Activated CD4-positive, CD25-positive, alpha-beta regulatory T cell treated with anti-CD3 and anti-CD28 coated beads, Interleukin-2, amount 50 U/mL, for 24 hours (primary cell): ENCODE measurements at regions not wholly inside any gene's neighbourhood (a gene's known extent, or its start where the extent isn't known, plus 50 kb on each side); places are given as distances from the start of the nearest gene placed in this dataset.
"Not testable (repeated sequence)": the region's sequence is repeated elsewhere in the genome, so short reads cannot be mapped to it uniquely, and the experiment has no call there.

Experiments used
- ATAC-seq, 2 donors: fragments of 150-1000 bp; cut with Tn5 transposase; one replicate each; pipeline ENCODE4 v1.10.0; 2021; ENCODE audit warnings: mild to moderate bottlenecking in 1 of 2, moderate library complexity in 1 of 2

- no peak for ATAC-seq
These were observed 319.8 kb upstream of the NCKAP5 start for GRCh38 chr2:133888107-133888506.

DNA sequence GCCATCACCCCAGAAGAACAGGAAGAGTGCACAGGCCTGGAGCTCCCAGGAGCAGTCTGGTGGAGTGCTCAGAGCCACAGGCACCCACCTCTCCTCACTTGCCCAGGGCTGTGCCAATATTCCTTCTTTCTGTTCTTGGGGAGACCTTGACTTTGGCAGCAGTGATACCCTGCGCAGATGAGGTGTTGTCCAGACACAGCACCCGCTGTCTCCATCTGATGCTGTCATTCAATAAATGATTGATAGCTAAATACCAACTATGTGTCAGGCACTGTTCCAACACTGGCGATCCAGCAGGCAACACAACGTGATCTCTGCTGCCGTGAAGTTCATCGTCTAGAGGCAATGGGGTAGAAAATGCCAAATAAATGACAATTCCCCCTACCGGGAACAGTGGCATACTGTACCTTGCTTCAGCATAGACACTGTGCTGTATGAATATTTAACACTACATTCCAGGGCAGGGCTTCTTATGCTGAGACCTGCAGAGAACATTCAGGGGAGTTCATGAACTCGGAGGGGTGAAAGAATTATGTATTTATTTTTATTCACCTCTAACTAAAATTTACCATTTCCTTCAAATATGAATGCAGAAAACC, 320.5 kb upstream of the NCKAP5 start:
- no peak for ATAC-seq

DNA sequence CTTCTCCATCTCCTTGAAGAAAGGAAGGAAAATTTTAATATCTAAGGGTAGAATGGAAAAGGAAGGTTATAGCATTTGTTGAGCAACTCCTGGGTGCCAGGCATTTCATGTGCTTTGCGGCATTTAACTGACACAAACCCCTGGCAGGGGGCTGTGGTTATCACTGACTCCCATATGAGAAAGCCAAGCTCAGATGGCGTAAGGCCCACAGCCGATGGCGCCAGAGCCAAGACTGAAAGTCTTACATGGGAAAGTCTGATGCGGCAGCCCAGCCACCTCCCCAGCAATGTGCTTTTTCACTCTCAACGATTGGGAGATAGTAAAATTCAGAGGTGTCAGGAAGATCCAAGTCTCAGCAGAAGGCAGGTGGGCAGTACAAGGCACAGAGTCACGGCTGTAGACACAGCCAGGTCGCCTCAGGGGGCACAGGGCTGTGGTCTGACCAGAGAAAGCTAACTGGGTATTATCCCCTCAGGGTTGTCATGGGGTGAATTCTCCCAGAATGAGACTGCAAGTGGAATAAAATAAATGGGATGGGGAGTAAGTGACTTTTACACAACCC, 324.2 kb upstream of the NCKAP5 start:
- ATAC-seq: no peak

DNA sequence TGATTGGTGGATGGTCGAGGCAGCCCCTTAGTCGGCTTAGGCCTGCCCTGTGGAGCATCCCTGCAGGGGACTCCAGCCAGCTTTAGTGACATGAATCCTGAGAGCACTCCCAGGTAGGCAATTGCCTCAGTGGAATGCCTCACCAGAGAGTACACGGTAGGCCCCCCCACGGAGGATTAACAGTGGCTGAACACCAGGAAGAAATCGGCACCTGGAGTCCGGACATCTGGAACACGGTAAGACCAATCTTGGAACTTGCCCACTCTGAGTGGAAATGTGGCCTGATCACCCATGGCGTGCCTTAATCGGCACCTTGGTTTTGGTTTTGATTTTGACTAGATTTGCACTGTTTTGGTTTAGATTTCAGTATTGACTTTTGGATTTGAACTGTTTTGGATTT, 326.2 kb upstream of the NCKAP5 start:
- ATAC-seq: no peak

- not testable (repeated sequence) for ATAC-seq
These were observed 329.6 kb upstream of the NCKAP5 start for GRCh38 chr2:133897838-133898237.

GRCh38 chr2:133900909-133901308, 332.6 kb upstream of the NCKAP5 start:
- ATAC-seq: no peak

DNA sequence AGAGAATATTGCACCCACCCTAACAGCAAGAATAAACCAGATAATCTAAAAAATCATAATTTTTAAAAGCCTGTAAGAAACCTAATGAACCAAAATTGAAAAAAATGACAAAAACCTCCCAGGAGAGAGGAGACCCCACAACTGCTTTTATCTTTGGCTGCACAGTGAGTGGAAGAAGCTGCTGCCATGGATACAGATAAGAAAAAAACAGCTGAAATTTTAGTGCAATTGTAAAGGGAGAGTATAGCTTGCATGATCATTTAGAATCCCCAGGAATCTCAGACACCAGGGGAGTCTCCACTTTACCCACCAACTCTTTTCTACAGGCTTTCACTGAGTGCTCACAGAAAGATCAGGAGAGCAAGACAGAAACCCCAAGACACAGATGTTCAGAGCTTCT, 338.1 kb upstream of the NCKAP5 start:
- no peak for ATAC-seq

DNA sequence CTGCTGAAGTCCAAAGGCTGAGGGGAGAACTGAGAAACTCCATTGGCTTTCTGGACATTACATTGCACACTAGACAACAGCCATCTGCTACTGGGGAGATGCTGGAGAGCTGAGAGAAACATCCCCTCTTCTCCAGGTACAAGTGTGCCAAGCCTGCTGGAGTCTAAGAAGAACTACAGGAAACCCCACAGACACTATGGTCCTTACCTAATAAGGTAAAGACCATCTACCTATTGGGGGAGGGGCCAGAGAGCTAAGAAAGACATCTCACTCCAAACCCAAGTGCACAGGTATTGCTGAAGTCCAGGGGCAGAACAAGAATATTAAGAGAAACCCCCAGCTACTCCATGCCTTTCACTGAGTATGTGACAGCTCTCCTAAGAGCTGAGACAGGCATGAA, 338.7 kb upstream of the NCKAP5 start:
- no peak for ATAC-seq

GRCh38 chr2:133908171-133908570, 339.9 kb upstream of the NCKAP5 start:
- ATAC-seq: no peak

GRCh38 chr2:133918141-133918540, 335.7 kb upstream of the MGAT5 start:
- ATAC-seq: no peak

- no peak for ATAC-seq
These were observed 334.6 kb upstream of the MGAT5 start for GRCh38 chr2:133919285-133919684.

DNA sequence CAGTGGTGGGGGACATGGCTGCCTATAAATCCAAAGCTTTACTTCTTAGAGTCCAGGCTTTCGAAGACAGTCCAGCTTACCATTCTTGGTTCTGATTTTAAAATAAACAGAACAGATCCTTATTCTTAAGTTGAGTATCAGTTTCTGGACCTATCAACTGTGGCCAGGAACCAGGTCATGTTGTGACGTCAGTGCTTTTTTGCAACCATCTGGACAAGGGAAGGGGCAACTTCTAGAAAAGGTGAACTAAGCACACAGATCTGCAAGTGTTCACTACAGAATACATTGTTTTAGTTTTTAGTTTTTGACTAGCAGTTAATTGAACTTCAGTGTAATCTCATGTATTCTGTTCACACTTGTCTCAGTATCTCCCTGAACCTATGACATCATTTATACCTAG, 326.0 kb upstream of the MGAT5 start:
- no peak for ATAC-seq

- no peak for ATAC-seq
These were observed 317.8 kb upstream of the MGAT5 start for GRCh38 chr2:133936096-133936495.

DNA sequence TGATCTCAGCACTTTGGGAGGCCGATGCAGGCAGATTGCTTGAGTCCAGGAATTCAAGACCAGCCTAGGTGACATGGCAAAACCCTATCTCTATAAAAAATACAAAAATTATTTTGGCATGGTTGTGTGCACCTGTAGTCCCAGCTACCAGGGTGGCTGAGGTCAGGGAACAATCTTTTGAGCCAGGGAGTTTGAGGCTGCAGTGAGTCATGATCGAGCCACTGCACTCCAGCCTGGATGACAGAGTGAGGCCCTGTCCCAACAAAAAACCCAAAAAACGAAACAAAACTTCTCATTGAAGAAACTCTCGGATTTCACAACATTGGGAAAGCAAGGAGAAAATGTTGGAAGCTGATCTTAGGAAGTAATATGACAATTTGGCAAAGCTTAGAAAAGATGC, 317.3 kb upstream of the MGAT5 start:
- ATAC-seq: no peak

DNA sequence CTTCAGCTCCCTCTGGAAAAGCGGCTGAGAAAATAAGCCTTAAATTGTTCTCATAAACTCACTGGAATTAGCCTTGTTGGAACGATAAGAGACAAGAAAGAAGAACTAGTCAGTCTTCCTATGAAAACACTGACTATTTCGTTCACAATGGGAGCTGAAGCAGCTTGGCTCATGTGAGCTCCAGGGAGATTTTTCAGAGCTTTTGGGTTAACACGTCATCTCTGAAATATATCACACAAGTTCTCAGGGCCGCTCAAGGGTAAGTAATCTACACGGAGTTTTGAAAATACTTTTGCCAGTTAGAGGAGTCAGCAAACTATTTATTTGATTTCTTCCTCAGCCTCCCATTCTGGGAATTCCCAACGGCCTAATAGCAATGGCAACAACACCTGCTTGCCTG, 316.2 kb upstream of the MGAT5 start:
- no peak for ATAC-seq

GRCh38 chr2:133940134-133940533, 313.7 kb upstream of the MGAT5 start:
- ATAC-seq: no peak

DNA sequence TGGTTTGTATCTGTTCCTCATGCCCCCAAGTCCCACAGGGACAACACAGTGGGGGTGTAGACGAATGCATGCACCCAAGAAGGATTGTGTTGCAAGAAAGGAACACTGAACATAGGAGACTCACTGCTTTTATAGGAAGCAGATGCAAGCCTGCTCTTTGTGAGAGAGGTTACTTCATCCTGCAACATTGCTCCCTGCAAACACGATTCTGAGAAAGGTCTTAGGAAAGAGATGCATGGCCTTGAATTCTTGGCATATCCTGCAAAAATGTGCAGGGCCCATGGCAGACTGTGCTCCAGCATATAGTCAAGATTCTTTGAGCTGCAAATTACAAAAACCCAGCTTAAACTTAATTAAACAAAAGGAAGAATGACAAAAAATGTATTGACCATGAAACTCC, 312.2 kb upstream of the MGAT5 start:
- no peak for ATAC-seq

DNA sequence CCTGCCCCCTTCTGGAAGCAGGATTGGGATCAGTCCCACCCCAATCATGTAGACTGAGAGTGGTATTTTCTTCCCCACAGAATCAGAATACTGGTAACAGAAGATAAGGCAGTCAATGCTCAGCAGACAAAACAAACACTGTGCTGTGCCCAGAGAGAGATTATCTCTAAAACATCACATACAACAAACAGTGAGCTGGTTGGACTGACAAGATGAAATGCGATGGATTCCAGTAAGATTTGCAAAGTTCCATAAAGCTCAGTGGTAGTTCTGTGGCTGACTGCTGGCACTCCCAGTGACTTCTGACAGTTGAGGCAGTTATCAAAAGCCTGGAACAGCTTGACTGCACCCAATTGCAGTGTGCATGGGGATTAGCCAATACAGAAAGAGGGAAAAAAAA, 311.5 kb upstream of the MGAT5 start:
- no peak for ATAC-seq

DNA sequence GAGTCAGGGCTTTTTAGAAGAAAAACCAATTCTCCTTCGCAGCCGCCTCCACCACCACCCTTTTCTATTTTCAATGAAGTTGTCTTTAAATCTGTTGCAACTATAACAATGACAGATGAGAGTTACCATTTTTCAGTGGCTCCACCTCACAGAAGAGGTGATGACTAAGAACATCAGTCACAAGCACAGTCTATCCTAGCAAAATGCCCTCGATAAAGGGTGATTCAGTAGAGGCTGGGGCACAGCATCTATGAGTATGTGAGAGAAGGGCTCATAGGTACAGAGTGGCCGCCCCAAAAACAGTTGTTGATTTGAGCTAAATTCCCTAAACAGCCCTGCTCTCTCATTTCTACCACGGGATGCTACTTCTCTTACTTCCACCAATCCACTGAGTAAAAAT, 310.8 kb upstream of the MGAT5 start:
- ATAC-seq: no peak

DNA sequence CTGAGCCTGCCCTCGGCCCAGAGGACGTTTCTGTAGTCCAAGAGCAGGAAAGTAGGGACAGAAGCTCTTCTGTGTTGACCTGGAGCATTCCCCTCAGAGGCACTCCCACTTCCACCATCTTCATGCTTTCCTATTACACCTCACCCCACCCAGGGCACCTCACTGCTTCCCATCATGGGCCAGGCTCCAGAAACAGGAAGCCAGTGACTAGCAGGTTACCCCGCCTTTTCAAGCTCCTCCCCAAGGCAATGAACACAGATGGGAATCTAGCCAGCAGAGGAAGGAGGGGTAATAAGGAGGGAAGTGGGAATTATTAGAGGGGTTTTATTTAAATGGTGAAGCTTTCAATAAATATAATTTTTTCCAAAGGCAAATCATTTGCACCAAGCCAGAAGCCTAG, 308.8 kb upstream of the MGAT5 start:
- no peak for ATAC-seq

DNA sequence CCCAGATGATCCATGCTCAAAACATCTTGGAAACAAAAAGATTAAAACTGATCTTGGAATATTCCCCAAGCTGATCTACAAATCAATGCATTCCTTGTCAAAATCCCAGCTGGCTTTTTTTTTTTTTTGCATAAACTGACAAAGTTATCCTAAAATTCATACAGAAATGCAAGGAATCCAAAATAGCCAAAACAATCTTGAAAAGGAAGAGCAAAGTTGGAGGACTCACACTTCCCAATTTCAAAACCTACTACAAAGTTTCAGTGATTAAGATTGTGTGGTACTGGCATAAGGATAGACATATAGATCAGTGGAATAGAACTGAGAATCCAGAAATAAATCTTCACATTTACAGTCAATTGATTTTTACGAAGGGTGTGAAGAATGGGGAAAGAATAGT, 306.8 kb upstream of the MGAT5 start:
- no peak for ATAC-seq

DNA sequence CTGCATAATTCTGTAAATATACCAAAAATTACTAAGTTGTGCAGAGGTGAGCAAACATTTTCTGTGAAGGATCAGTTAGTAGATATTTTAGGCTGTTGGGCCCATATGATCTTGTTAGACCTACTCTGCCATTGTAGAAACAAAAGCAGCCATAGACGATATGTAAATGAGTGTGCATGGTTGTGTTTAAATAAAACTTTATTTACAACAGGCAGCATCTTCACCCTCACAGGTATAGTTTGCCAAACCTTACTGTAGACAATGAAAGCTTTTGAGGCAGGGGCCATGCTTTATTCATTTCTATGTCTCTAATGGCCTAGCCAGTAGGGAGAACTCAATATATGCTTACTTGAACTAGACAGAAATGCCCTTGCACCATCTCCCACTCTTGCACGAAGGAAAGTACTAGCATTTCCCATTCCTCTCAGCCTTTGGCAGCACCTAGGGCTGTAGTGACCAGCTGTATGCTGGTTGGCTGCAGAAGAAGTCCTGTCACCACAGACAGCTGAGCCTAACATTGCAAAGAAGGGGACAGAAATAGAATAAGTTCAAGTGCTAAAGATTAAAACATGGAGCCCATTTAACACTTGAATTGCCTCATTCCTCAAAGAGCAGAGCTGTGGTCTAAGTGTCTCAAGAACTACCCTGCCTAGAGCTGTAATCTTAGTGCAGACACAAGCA, 305.1 kb upstream of the MGAT5 start:
- ATAC-seq: no peak

DNA sequence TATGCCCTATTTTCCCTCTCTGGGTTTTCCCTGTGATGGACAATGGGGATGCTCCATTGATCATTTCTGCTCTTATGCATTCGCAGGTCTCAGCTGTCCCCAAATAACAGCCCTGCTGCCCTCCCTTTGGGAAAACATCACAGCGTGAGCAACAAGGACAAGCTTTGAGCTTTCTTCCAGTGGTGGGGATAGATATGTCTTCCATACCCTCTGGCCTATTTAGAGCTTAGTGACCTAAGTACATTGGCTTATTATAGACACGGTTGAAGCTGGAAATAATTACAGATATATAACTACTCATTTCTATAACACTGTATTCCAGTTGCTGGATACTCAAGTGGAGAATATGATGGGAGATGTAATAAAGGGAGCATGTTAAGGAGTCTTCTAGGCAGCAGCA, 304.3 kb upstream of the MGAT5 start:
- ATAC-seq: no peak

DNA sequence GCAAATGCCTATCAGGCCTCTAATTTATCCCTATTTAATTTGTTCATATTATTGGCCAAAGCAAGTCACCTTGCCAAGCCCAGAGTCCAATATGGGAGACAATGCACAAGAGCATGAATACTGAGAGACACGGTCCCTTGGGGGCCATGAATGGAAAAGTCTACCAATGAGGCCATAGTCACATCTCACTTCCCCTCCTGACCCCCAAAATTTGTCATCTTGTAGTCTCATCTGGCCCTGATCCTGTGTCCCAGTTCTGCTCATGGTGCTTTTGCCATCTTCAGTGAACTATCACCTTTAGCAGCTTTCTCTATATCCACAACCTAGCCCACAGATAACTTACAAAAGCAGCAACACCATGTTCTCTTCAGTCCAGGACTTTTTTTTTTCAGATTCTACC, 302.7 kb upstream of the MGAT5 start:
- ATAC-seq: peak in 1 of 2 donors; percentile 7

- no peak for ATAC-seq
These were observed 301.5 kb upstream of the MGAT5 start for GRCh38 chr2:133952420-133952819.
